OCI-LY3 (cell line): ENCODE measurements at regions not wholly inside any gene's neighbourhood (a gene's known extent, or its start where the extent isn't known, plus 50 kb on each side); places are given as distances from the start of the nearest gene placed in this dataset.

Source experiments
- CTCF ChIP-seq: fragments of 200-600, 300-600 bp; sonication (generic); IDR thresholded peaks from 2 replicates; pipeline ENCODE4 v1.5.1; 2014; ENCODE audit warnings: antibody characterized with exemption, low read length, low read depth
- EZH2phosphoT487 ChIP-seq: fragments of 200-600 bp; shearing (Covaris generic); IDR thresholded peaks from 2 replicates; pipeline ENCODE4 v1.6.1; 2018; ENCODE audit warnings: antibody characterized with exemption, mixed run types, low read depth

- no peak for TF ChIP-seq CTCF
- no peak for TF ChIP-seq EZH2phosphoT487
Measured at GRCh38 chr6:44670146-44670545, 282.6 kb downstream of the CDC5L start.
